HG03159 (cell line): ENCODE measurements at regions not wholly inside any gene's neighbourhood (a gene's known extent, or its start where the extent isn't known, plus 50 kb on each side); places are given as distances from the start of the nearest gene placed in this dataset.

Experiments
- ATAC-seq: cut with Tn5 transposase; IDR thresholded peaks from one replicate; pipeline ENCODE4 v1.9.1; 2021; ENCODE audit warnings: mild to moderate bottlenecking, moderate library complexity; ENCODE audit not compliant: unreplicated experiment

DNA sequence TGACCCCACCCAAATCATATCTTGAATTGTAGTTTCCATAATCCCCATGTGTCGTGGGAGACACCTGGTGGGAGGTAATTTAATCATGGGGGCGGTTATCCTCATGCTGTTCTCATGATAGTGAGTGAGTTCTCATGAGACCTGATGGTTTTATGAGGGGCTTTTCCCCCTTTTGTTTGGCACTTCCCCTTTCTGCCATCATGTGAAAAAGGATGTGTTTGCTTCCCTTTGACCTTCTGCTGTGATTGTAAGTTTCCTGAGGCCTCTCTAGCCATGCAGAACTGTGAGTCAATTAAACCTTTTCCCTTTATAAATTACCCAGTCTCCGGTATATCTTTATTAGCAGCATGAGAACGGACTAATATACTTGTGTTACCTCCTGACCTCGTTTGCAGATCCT lies 156.6 kb upstream of the MTNR1B start:
- ATAC-seq, result no peak

DNA sequence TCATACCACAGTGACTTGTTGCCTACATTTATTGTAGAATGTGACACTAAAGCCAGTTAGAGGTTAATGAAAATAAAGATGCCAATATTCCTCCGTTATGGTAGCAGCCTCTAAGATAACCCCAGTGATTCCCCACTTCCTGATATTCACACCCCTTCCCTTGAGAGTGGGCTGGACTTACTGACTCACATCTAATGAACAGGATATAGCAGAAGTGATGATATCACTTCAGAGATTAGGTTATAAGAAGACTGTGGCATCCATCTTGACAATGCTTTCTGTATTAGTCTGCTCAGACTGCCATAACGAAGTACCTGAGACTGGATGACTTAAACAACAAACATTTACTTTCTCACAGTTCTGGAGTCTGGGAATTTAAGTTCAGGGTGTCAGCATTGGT lies 149.6 kb upstream of the MTNR1B start:
- ATAC-seq, result no peak

DNA sequence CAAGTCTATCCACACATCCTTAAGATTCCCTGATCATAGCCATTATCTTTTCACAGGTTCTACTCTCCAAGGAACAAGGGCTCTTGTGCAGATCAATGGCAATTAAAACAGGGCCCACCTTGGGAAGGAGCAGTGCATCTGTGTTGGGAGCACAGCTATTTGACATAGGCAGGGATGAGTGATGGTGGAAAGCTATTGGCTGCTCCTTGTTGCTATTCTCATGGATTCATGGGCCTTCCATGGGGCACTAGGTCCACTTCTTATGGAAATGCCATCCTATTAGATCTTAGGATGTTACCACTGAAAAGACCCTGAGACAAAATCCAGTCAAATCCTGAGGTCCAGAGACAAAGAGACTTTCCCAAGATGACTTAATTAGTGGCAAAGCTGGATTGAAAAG lies 148.6 kb upstream of the MTNR1B start:
- no peak for ATAC-seq

DNA sequence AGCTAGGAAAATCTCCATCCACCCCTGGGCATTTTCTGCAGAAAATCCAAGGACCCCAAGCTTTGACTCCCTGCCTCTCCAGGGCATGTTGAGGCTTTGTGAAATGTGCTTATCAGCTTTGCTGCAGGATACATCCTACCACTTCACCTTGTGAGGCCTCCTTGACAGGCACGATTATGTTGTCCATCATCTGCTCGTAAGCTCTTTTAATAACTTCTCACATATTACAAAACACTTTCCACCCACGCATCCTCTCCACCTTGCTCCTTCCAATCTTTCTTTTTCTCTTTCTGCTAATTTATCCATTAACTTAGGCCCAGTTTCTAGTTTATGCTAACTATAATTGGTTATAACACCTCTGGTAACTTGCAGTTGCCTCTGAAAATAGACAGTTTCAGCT lies 147.0 kb upstream of the MTNR1B start:
- ATAC-seq, result no peak

DNA sequence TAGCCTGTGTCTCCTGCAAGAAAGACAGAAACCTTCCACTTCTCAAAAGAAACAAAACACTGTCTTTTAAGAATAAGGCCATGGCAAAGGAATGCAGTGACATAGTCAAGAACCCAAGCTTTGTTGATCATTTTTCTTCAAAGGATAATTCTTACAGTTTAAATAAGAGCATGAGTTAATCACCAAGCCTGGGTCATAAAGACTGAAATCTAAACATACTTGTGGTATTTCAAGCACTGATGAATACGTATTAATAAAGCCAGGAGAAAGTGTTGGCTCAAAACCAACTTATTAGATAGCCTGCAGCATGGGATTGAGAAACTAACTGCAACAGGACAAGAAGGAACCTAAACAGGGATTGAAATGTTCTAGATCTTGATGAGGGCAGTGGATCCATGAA lies 143.3 kb upstream of the MTNR1B start:
- ATAC-seq, result no peak

DNA sequence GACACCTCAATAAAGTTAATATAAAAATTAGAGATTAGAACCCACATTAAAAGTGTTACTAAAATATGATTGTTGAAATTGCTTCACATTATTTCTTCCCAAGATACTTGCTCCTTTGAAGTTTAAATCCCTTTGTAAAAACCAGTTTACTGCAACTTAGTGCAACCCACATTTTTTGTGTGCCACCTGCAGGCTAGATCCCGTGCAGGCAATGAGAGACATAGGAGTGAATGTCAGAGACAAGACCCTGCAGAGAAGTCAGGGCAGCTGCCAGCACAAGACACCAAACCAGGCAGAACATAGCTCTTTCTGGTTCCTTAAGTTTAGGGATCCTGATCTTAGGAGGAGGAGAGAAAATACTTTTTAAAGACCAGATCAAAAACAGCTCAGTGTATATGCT lies 142.8 kb upstream of the MTNR1B start:
- no peak for ATAC-seq

DNA sequence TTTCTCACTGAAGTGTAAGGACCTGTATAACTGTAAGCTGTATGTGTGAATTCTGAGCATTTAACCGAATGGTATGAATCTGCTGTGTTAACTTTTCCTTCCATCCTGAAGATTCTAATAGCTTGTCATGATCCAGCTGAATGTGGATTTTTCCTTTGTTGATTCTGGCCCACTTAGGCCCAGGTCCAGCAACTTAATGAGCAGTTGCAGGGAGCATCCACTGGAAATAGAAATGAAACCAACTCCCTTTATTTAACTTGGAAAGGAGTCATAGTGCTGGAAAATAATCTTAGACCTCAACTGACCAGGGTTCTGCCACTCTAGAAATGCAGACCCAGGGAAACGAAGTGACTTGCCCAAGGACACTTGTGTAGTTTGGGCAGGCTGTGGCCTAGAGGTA lies 142.3 kb upstream of the MTNR1B start:
- no peak for ATAC-seq

DNA sequence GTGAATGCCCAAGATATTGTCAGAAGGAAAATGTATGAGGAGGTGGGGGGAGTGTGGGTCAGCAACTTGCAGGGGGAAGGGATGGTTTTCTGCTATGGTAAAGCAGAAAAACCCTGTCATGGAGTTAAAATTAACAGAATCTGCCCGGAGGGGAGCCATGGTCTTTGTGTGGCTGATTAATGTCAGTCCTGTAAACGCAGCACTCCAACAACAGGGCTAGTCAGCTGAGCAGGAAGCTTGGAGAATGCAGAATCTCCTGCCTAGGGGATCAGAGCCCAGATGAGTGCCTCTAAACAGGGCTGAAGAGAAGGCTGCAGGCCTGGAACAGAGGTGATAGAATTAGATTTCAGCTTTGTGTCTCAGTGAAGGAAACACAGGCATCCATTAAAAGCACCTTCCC lies 140.9 kb upstream of the MTNR1B start:
- no peak for ATAC-seq

DNA sequence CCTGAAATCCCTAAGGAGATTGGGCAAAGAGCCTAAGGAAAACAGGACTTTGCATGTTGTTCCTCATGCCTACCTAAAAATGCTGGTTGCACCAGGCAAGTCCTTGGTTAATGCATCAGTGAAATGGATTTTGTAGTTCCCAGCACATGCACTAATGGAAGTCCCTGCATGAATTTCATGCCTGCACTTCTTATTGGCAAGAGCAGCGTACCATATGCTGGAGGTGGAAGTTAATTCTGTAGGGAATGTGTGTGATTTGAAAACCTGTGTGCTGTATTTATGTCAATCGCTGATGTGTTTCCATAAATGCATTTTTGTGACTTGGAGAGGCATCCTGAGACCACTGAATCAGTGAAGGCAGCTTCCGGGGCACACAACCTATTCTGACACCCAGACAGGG lies 140.3 kb upstream of the MTNR1B start:
- ATAC-seq, result no peak

DNA sequence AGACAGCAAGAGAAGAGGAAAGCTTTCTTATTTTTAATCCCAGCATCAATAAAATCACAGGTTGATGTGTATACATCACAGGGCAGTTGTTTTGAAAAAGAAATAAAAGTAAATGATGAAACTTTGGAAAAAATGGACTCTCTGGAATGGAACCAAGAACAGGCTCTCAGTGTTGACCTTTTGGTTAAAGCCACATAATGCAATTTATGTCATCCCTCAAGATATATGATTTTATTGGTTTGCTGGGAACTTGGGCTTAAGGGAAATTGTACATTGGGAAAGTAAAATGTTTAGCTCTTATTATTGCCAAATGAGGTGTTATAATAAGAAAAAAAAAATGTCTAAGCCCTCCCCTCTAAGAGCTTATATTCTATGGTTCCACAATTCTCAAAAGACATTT lies 139.8 kb upstream of the MTNR1B start:
- no peak for ATAC-seq

DNA sequence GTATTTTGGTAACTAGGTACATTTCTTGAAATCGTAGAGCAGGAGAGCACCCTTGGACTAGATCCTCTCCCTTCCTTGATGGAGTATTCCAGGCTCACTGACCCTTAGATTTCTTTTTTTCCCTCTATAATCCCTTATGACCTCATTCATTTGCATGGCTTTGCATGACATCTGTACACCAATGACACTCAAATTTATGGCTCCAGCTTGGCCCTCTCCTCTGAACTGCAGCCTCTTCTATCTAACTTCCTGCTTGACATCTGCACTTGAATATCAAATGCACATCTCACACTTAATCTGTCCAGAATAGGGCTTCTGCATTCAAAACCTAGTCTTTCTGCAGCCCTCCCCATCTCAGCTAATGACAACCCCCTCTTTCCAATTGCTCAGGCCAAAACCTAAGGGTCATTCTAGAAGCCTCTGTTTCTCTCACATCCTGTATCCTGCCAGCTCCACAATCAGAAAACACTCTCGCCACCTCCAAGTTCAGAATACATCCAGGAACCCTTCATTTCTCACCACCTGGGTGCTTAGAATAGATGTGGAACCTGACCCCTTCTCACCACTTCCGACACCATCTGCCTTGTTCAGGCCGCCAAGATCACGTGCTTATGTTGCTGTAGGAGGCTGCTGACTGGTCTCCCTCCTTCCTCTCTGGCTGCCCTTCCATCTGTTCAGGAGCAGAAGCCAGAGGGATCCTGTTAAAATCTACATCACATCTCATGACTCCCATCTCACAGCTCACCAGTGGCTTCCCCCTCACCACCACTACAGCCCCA lies 138.9 kb upstream of the MTNR1B start:
- peak; percentile 74 for ATAC-seq

DNA sequence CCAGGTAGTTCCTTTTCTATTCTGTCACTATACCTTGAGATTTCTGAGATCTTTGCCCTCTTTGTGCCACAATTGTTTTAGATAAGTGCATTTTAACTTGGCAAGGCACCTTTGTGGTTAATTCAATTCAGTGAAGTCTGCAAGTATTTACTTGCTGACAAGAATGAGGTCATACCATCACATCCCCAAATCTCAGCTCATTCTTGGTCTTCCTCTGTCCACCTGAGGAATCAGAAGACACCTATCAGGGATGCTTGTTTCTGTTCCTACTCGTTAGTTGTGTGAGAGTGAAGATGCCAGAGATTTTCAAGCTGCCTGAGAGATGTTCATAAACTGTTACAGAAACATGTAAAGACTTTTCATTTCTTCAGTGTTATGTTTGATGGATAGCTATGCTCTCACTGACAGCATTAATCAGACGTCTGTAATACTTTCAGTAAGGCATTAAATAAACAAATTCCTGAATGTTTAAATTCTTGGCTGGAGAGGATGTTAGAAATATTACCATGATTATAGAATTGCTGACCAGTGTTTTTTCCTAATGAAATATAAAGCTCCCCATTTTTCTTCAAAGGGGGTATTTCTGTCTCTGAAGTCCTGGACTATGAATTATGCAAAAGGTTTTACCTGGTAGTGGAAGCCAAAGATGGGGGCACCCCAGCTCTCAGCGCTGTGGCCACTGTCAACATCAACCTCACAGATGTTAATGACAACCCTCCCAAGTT lies 135.0 kb upstream of the MTNR1B start:
- ATAC-seq, result no peak

DNA sequence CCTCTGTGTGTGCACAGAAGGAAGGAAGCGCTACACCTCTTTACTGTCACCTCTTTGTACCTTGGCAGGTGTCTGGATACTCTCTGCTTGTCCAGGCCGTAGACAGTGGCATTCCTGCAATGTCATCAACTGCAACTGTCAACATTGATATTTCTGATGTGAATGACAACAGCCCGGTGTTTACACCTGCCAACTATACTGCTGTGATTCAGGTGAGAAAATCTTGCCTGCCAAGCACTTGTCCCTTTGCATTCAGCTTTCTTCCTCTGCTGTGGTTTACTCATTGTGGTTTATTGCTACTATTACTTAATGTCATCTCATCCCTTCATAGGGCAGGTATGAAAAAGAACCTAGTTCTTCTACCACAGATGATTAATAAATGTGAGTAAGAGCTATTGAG lies 131.9 kb upstream of the MTNR1B start:
- no peak for ATAC-seq

DNA sequence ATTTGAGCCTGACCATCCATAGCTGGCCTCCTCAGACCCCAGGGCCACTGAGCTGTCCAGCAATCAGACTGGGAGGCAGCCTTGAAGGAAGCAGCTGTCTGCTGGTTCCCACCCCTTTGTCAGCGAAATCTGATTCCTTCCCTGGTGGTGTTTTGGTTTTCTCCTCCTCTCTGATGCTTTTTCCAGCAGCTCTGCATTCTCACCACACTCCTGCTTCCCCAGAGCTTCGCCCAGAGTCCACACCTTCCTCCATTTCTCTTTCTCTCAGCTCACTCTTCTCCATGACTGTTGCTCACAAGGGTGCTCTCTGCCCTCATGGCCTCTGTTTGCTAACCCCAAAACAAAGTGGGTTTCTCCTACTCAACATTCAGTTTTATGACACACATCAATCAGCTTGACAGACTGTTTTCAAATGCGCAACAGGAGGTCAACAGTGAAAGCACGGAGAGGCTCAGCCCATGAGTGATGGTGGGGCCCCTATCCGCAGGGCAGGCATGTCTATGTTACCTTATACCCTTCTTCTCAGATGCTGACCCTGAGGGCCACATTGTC lies 130.6 kb upstream of the MTNR1B start:
- no peak for ATAC-seq

DNA sequence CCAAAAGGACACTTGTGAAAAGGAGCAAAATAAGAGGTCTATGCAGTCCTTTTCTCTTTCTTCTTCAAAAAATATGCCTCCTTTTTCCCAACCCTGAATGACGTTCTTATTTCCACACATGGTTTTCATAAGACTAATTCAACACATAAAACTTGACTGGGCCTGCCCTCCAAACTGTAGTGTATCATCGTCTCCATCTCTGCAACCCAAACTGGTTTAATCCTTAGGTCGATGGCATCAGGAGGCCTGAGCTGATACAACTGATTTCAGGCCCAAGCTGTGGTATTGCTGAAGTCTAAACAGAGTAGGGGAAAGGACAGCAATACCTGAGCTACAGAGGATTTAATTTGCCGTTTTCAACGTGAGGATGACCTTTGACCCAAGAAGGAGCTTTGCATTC lies 130.0 kb upstream of the MTNR1B start:
- ATAC-seq, result no peak

DNA sequence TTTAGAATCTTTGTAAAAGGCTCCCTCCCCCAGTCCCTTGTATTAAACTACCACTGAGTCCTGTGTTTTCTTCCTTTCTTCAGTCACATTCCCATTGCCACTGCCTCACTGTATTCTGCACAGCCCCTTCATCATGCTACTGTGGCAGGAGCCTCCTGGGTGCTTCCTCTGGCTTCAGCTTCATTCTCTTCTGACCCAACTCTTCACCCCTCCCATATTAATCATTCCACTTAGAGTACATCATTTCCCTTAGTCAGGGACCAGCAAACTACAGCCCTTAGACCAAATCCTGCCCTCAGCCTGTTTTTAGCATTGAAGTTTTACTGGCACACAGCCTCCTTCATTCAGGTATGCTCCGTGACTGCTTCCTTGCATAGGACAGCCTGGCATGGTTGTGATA lies 127.7 kb upstream of the MTNR1B start:
- no peak for ATAC-seq

DNA sequence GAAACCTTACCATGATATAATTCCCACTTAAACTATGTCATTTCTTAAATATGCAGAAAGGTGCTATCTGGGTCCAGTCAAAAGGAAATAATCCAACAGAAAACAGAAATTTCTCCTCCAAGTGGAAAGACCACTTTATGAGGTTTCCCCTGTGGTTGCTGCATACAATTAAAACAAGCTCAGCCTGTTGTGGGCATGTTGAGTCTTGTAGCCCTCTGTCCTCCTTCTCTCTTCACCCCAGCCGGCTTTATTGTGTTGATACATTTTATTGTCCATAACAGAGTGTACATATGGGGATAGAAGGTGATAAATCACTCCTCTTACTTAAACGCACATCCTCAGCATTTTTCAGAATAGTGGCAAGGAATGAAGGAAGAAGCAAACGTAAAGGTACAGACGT lies 126.0 kb upstream of the MTNR1B start:
- ATAC-seq, result no peak

DNA sequence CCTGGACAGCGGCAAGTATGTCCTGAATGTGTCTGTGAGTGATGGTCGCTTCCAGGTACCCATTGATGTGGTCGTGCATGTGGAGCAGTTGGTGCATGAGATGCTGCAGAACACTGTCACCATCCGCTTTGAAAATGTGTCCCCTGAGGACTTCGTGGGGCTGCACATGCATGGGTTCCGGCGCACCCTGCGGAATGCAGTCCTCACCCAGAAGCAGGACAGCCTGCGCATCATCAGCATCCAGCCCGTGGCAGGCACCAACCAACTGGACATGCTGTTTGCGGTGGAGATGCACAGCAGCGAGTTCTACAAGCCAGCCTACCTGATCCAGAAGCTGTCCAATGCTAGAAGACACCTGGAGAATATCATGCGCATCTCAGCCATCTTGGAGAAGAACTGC lies 125.3 kb upstream of the MTNR1B start:
- ATAC-seq, result no peak

DNA sequence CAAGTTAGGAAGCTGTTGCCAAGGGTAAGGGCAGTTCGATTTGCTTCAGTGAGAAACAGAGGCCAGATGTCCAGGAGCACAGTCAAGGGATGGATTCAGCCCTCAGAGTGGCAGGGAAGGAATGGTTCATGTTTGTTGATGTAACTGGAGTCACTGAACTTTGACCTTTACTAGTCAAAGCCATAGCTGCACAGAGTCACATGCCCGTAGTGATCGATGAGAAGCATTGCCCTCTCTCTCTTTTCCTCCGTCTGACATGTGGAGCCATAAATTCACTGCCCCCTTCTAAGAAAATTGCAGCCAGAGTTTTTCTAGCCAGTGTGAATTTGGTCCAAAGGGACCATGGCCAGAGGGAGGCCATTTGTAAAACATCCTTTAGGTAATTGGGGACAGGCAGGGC lies 124.1 kb upstream of the MTNR1B start:
- ATAC-seq, result no peak

DNA sequence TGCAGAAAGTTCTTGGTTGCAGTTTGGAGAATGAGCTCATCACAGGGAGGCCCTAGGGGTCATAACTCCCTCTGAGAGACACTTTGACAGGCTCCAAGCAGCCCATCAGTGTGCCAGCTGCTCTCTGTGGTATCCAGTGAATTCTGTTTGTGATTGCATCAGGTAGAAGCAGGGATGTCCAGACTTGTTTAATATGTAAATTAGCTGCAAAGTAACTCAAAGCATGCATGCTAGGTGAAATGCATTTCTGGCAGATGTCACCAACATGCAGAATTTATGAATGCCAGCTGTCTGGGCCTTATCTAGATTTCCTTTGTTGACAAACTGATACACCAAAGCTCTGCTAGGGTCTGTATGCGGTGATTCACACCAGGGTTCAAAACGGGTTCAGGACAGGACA lies 123.6 kb upstream of the MTNR1B start:
- ATAC-seq, result no peak

DNA sequence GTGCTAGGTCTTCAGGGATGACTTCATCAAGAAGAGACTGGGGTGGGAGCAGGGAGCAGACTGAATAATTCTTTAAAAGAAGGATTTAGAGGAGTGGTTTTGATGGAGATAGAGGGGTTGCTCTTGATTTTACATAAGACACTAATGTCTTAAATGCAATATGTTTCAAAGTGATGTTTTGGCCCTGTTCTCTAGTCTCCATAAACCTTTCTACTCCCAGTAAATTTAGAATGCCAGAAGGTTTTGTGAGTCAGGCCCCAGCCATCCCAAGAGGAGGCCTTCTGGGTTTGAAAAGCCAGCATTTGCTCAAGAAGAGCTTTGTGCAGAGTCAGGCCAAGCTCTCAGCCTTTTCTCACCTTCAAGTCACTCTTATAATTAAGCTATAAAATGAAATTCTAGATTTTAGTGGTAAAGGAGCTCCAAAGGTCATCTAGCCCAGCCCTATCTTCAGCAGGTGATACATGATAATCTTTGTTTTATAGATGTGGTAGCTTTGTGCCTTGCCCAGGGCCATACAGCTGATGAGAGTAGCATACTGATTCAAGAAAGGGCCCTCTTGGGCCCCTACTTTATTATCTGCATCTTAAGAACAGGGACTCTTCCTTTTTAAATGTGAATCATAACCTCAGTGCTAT lies 122.8 kb upstream of the MTNR1B start:
- no peak for ATAC-seq

DNA sequence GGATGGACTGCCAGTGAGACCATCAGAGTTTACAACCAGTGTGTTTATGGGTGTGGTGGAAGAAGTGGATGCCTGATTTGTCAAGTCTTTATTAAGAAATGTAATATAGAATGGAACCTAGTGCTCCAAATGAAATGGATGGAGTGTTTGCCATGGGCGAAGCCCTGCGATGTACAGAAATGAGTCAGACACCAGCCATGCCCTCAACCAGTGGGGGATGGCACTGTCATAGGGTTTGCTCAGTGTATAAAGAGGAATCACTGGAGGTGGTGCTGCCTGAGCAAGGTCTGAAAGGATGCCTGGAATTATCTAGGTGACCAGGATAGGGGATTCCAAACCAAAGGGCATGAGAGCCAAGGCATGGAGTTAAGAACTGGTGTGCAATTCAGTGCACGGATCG lies 120.9 kb upstream of the MTNR1B start:
- no peak for ATAC-seq
